HL-60 (cell line): ENCODE measurements at regions not wholly inside any gene's neighbourhood (a gene's known extent, or its start where the extent isn't known, plus 50 kb on each side); places are given as distances from the start of the nearest gene placed in this dataset.

ENCODE experiments used
- GABPA ChIP-seq: IDR thresholded peaks from 2 replicates; pipeline ENCODE4 v1.6.1; 2012; ENCODE audit warnings: low read depth
- POLR2AphosphoS5 ChIP-seq: IDR thresholded peaks from 2 replicates; pipeline ENCODE4 v1.6.1; 2012; ENCODE audit warnings: low read depth
- SPI1 ChIP-seq: IDR thresholded peaks from 2 replicates; pipeline ENCODE4 v1.6.1; 2012; ENCODE audit warnings: low read depth, mild to moderate bottlenecking, borderline replicate concordance
- TF ChIP-seq, protein P1 (sequence below): IDR thresholded peaks from one replicate; pipeline ENCODE4 v1.5.1; 2011; ENCODE audit warnings: low read length, control low read depth, inconsistent platforms; ENCODE audit not compliant: insufficient read depth
- TF ChIP-seq, protein P2 (sequence below): IDR thresholded peaks from 2 replicates; pipeline ENCODE4 v1.6.1; 2012; ENCODE audit warnings: low read depth; ENCODE audit not compliant: insufficient replicate concordance

DNA sequence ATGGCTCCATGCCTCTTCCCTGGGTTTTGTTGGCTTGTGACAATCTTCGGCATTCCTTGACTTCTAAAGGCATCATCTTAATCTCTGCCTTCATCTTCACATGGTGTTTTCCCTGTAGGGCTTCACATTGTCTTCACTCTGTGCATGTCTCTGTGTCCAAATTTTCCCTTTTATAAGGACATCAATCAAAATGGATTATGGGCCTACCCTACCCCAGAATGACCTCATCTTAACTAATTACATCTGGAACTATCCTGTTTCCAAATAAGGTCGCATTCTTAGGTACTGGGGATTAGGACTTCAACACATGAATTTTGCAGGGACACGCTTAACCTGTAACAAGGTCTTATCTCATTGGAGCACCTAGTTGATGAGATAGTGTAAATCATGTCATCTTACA lies 290.3 kb upstream of the KLF12 start:
- TF ChIP-seq, protein P1, sequence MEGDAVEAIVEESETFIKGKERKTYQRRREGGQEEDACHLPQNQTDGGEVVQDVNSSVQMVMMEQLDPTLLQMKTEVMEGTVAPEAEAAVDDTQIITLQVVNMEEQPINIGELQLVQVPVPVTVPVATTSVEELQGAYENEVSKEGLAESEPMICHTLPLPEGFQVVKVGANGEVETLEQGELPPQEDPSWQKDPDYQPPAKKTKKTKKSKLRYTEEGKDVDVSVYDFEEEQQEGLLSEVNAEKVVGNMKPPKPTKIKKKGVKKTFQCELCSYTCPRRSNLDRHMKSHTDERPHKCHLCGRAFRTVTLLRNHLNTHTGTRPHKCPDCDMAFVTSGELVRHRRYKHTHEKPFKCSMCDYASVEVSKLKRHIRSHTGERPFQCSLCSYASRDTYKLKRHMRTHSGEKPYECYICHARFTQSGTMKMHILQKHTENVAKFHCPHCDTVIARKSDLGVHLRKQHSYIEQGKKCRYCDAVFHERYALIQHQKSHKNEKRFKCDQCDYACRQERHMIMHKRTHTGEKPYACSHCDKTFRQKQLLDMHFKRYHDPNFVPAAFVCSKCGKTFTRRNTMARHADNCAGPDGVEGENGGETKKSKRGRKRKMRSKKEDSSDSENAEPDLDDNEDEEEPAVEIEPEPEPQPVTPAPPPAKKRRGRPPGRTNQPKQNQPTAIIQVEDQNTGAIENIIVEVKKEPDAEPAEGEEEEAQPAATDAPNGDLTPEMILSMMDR, result no peak
- TF ChIP-seq, protein P2, sequence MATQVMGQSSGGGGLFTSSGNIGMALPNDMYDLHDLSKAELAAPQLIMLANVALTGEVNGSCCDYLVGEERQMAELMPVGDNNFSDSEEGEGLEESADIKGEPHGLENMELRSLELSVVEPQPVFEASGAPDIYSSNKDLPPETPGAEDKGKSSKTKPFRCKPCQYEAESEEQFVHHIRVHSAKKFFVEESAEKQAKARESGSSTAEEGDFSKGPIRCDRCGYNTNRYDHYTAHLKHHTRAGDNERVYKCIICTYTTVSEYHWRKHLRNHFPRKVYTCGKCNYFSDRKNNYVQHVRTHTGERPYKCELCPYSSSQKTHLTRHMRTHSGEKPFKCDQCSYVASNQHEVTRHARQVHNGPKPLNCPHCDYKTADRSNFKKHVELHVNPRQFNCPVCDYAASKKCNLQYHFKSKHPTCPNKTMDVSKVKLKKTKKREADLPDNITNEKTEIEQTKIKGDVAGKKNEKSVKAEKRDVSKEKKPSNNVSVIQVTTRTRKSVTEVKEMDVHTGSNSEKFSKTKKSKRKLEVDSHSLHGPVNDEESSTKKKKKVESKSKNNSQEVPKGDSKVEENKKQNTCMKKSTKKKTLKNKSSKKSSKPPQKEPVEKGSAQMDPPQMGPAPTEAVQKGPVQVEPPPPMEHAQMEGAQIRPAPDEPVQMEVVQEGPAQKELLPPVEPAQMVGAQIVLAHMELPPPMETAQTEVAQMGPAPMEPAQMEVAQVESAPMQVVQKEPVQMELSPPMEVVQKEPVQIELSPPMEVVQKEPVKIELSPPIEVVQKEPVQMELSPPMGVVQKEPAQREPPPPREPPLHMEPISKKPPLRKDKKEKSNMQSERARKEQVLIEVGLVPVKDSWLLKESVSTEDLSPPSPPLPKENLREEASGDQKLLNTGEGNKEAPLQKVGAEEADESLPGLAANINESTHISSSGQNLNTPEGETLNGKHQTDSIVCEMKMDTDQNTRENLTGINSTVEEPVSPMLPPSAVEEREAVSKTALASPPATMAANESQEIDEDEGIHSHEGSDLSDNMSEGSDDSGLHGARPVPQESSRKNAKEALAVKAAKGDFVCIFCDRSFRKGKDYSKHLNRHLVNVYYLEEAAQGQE, result no peak
- TF ChIP-seq POLR2AphosphoS5 (no peak), GABPA (no peak), SPI1 (no peak)
